ENCODE measurements at regions not wholly inside any gene's neighbourhood (a gene's known extent, or its start where the extent isn't known, plus 50 kb on each side); places are given as distances from the start of the nearest gene placed in this dataset.

- Histone ChIP-seq H3K4me2 (ENCODE audit: insufficient read depth in 1 of 2, low read depth in 2 of 2, low read length in 2 of 2) (no peak overlapping the region), H2BK12ac (ENCODE audit: low read depth, low read length) (no peak overlapping the region), H3K27me3 (replicated peaks in 1 of 4; ENCODE audit: control insufficient read depth in 3 of 4, extremely low read depth in 1 of 4, insufficient read depth in 3 of 4, low read length in 3 of 4) (no peaks in the 10 kb centered on the region), H3K36me3 (ENCODE audit: control insufficient read depth in 2 of 4, insufficient read depth in 4 of 4, low read length in 3 of 4) (no peaks in the 10 kb centered on the region), H3K4me1 (replicated peaks in 1 of 4; ENCODE audit: control insufficient read depth in 3 of 4, insufficient read depth in 4 of 4, low read length in 3 of 4) (no peaks in the 10 kb centered on the region), H3K4me3 (ENCODE audit: extremely low read depth in 1 of 4, insufficient read depth in 2 of 4, low read depth in 3 of 4, low read length in 4 of 4) (no peak overlapping the region), H2BK120ac (replicated peaks; ENCODE audit: low read depth, low read length) (no peak overlapping the region), H4K20me1 (replicated peaks in 1 of 2; ENCODE audit: control insufficient read depth in 1 of 2, insufficient read depth in 2 of 2, low read length in 2 of 2) (no peaks in the 10 kb centered on the region), H4K8ac (ENCODE audit: extremely low read depth, insufficient read depth, low read length) (no peak overlapping the region), H3K14ac (ENCODE audit: insufficient read length) (no peak overlapping the region), H3K4ac (replicated peaks; ENCODE audit: insufficient read length, low read depth, low read length) (no peak overlapping the region), H3K23ac (ENCODE audit: insufficient read length) (no peak overlapping the region), H2AFZ (ENCODE audit: low read length) (no peak overlapping the region), H3K9me3 (ENCODE audit: insufficient read depth in 2 of 2, low read depth in 1 of 2, low read length in 1 of 2) (no peaks in the 10 kb centered on the region; a peak in 1 of 4 replicates), H2BK15ac (ENCODE audit: low read length) (no peak overlapping the region), H4K5ac (ENCODE audit: insufficient read length, low read depth, low read length) (no peak overlapping the region), H3K27ac (ENCODE audit: low read depth, low read length) (no peak overlapping the region), H3K18ac (ENCODE audit: extremely low read depth, low read length) (no peak overlapping the region), H3K9ac (replicated peaks in 1 of 4; ENCODE audit: extremely low read depth in 1 of 4, low read depth in 3 of 4, low read length in 3 of 4) (no peak overlapping the region), H3K79me1 (ENCODE audit: low read depth, low read length) (no peaks in the 10 kb centered on the region), H3K56ac (replicated peaks; ENCODE audit: insufficient read length, low read depth, low read length) (no peak overlapping the region), H3K79me2 (ENCODE audit: control insufficient read depth in 1 of 2, insufficient read depth in 2 of 2, low read length in 2 of 2) (no peaks in the 10 kb centered on the region), H4K91ac (replicated peaks; ENCODE audit: insufficient read length, low read length) (no peak overlapping the region), H2BK5ac (ENCODE audit: low read depth, low read length) (no peak overlapping the region), H2AK5ac (ENCODE audit: low read depth, low read length) (no peak overlapping the region), H3K23me2 (ENCODE audit: low read depth, low read length) (no peaks in the 10 kb centered on the region), H2BK20ac (ENCODE audit: low read length) (no peak overlapping the region)
- no peak for DNase-seq (ENCODE audit: low read depth in 1 of 2, low spot score in 2 of 2)
- FAIRE-seq, result no peak
- ChIA-PET CTCF (ENCODE audit: partially characterized antibody) (interaction anchor here (1.2 to 1.5 kb wide), 2 partner anchors 19 to 686 kb away, joined by 3 read pairs; no protein-coding TSS in a partner anchor), POLR2A (ENCODE audit: partially characterized antibody) (no interaction called here)
- WGBS, 2 experiments (ENCODE audit: extremely low coverage in 1 of 2, insufficient coverage in 1 of 2, insufficient read length in 1 of 2, insufficient replicate concordance in 2 of 2, low coverage in 1 of 2, low lambda C conversion rate in 2 of 2, missing lambda C conversion rate in 1 of 2), result 97% methylated on average over 3 of the region's 3 CpGs; no CpG with 5 or more reads in 1 of the 2 experiments
- TF ChIP-seq CTBP2 (IDR thresholded peaks at IDR 0.05; ENCODE audit: borderline replicate concordance, insufficient read depth, insufficient read length, low read length) (no peak), CHD2 (IDR thresholded peaks at IDR 0.05; ENCODE audit: low read length) (no peak)
Measured at GRCh38 chr15:46997501-46997900, 719.8 kb upstream of the SEMA6D start.

Measured in H1 (cell line).